ENCODE measurements at regions not wholly inside any gene's neighbourhood (a gene's known extent, or its start where the extent isn't known, plus 50 kb on each side); places are given as distances from the start of the nearest gene placed in this dataset.
A peak's percentile ranks its signal among the peaks of the same experiment; 100 is the strongest.
"Not testable (repeated sequence)": the region's sequence is repeated elsewhere in the genome, so short reads cannot be mapped to it uniquely, and the experiment has no call there.

GRCh38 chr7:114175125-114175524 lies 239.5 kb upstream of the FOXP2 start:
- Histone ChIP-seq H3K9me3 (ENCODE audit: low read length) (no peaks in the 10 kb centered on the region), H3K9me2 (replicated peaks; ENCODE audit: low read length) (no peaks in the 10 kb centered on the region), H2AFZ (ENCODE audit: low read length) (no peak overlapping the region), H3K36me3 (ENCODE audit: low read depth, low read length) (no peaks in the 10 kb centered on the region), H3K9ac (ENCODE audit: low read length) (no peak overlapping the region), H3K4me1 (ENCODE audit: insufficient read depth, low read length) (no peaks in the 10 kb centered on the region), H4K20me1 (ENCODE audit: low read length) (no peaks in the 10 kb centered on the region), H3K4me3 (ENCODE audit: low read length) (no peak overlapping the region), H3K79me2 (ENCODE audit: low read length) (no peaks in the 10 kb centered on the region), H3F3A (ENCODE audit: low read length, unreplicated experiment) (no peaks in the 10 kb centered on the region), H3K4me2 (ENCODE audit: low read length) (no peak overlapping the region), H3K27ac (ENCODE audit: low read length) (no peak overlapping the region), H3K27me3 (ENCODE audit: low read length) (no peaks in the 10 kb centered on the region)
- ChIA-PET CTCF (no interaction called here), POLR2A (ENCODE audit: unreplicated experiment) (interaction anchor here (0.7 kb wide), 1 partner anchor 90 kb away, joined by 3 read pairs; no protein-coding TSS in a partner anchor)
- DNase-seq (peak; percentile 4), ATAC-seq (no peak)
- no TSS peak for BruUV-seq (replicated peaks)
- intact Hi-C loops (cut with micrococcal nuclease) = no loop called here
- TF ChIP-seq EZH2phosphoT487 (IDR thresholded peaks at IDR 0.05; ENCODE audit: borderline replicate concordance, low read length) (no peak), EZH2 (IDR thresholded peaks at IDR 0.05; ENCODE audit: low read length, unreplicated experiment) (no peak), CTCF (conservative IDR thresholded peaks at IDR 0.05; ENCODE audit: low read depth, low read length) (no peak)

GRCh38 chr7:114173170-114173890 lies 241.3 kb upstream of the FOXP2 start:
- no peak for DNase-seq
- no peak overlapping the region for H3K27ac ChIP-seq (ENCODE audit: low read length)
- ChIA-PET CTCF (no interaction called here), POLR2A (ENCODE audit: unreplicated experiment) (no interaction called here)
- H3K4me2 ChIP-seq (ENCODE audit: low read length) = no peak overlapping the region
- H2AFZ ChIP-seq (ENCODE audit: low read length) = no peak overlapping the region
- no TSS peak for BruUV-seq (replicated peaks)
- no peaks in the 10 kb centered on the region for H3K79me2 ChIP-seq (ENCODE audit: low read length)
- TF ChIP-seq CTCF (conservative IDR thresholded peaks at IDR 0.05; ENCODE audit: low read depth, low read length) (no peak), EZH2phosphoT487 (IDR thresholded peaks at IDR 0.05; ENCODE audit: borderline replicate concordance, low read length) (no peak), EZH2 (IDR thresholded peaks at IDR 0.05; ENCODE audit: low read length, unreplicated experiment) (no peak)
- H4K20me1 ChIP-seq (ENCODE audit: low read length) = no peaks in the 10 kb centered on the region
- H3K9me2 ChIP-seq (replicated peaks; ENCODE audit: low read length) = no peaks in the 10 kb centered on the region
- H3K27me3 ChIP-seq (ENCODE audit: low read length) = no peaks in the 10 kb centered on the region
- H3K9ac ChIP-seq (ENCODE audit: low read length) = no peak overlapping the region
- H3K9me3 ChIP-seq (ENCODE audit: low read length) = no peaks in the 10 kb centered on the region
- H3K4me3 ChIP-seq (ENCODE audit: low read length) = no peak overlapping the region
- H3F3A ChIP-seq (ENCODE audit: low read length, unreplicated experiment) = no peaks in the 10 kb centered on the region
- H3K4me1 ChIP-seq (ENCODE audit: insufficient read depth, low read length) = no peaks in the 10 kb centered on the region
- H3K36me3 ChIP-seq (ENCODE audit: low read depth, low read length) = no peaks in the 10 kb centered on the region
- ATAC-seq = no peak
- intact Hi-C loops (cut with micrococcal nuclease) = no loop called here

- H3F3A ChIP-seq (ENCODE audit: low read length, unreplicated experiment); intact Hi-C loops (cut with micrococcal nuclease); H3K9me3 ChIP-seq (ENCODE audit: low read length); H3K79me2 ChIP-seq (ENCODE audit: low read length); H3K9me2 ChIP-seq (replicated peaks; ENCODE audit: low read length); POLR2A ChIA-PET (ENCODE audit: unreplicated experiment); BruUV-seq (replicated peaks); H3K4me1 ChIP-seq (ENCODE audit: insufficient read depth, low read length); H4K20me1 ChIP-seq (ENCODE audit: low read length); DNase-seq; H3K27me3 ChIP-seq (ENCODE audit: low read length); ATAC-seq; H3K9ac ChIP-seq (ENCODE audit: low read length); H3K36me3 ChIP-seq (ENCODE audit: low read depth, low read length); H3K4me2 ChIP-seq (ENCODE audit: low read length); H3K27ac ChIP-seq (ENCODE audit: low read length); H3K4me3 ChIP-seq (ENCODE audit: low read length); CTCF ChIA-PET; H2AFZ ChIP-seq (ENCODE audit: low read length): not testable (repeated sequence)
Observed at GRCh38 chr7:114169389-114169788, 245.2 kb upstream of the FOXP2 start.
